BLaER1 (cell line): ENCODE measurements at regions not wholly inside any gene's neighbourhood (a gene's known extent, or its start where the extent isn't known, plus 50 kb on each side); places are given as distances from the start of the nearest gene placed in this dataset.

ENCODE experiments used
- H3K27ac ChIP-seq: shearing (Covaris generic); formaldehyde crosslinking; 2 replicates; pipeline ENCODE4 v1.8.1; 2022
- H3K27me3 ChIP-seq: shearing (Covaris generic); formaldehyde crosslinking; 2 replicates; pipeline ENCODE4 v1.8.1; 2022
- H3K36me3 ChIP-seq: shearing (Covaris generic); formaldehyde crosslinking; 2 replicates; pipeline ENCODE4 v1.8.1; 2022
- H3K4me1 ChIP-seq: shearing (Covaris generic); formaldehyde crosslinking; 2 replicates; pipeline ENCODE4 v1.8.1; 2022
- H3K4me2 ChIP-seq: shearing (Covaris generic); formaldehyde crosslinking; 2 replicates; pipeline ENCODE4 v1.8.1; 2022
- H3K4me3 ChIP-seq: shearing (Covaris generic); formaldehyde crosslinking; 2 replicates; pipeline ENCODE4 v1.8.1; 2022
- H3K9ac ChIP-seq: shearing (Covaris generic); formaldehyde crosslinking; 2 replicates; pipeline ENCODE4 v1.8.1; 2022
- H3K9me3 ChIP-seq: shearing (Covaris generic); formaldehyde crosslinking; 2 replicates; pipeline ENCODE4 v1.8.1; 2022
- H4K20me1 ChIP-seq: shearing (Covaris generic); formaldehyde crosslinking; 2 replicates; pipeline ENCODE4 v1.8.1; 2022
- Cebpa-rat ChIP-seq: shearing (Covaris generic); IDR thresholded peaks from 2 replicates; pipeline ENCODE4 v1.8.1; 2022

- peaks cover 13% of the 10 kb centered on the region; the same call in 1 of the 2 replicates for H3K9me3 ChIP-seq
- H3K9ac ChIP-seq, result no peak overlapping the region
- H3K4me2 ChIP-seq, result no peak overlapping the region
- H3K36me3 ChIP-seq, result no peaks in the 10 kb centered on the region
- peaks cover 15% of the 10 kb centered on the region for H3K4me1 ChIP-seq
- no peak for TF ChIP-seq Cebpa-rat
- H3K4me3 ChIP-seq, result no peak overlapping the region
- no peaks in the 10 kb centered on the region for H3K27me3 ChIP-seq
- no peak overlapping the region for H3K27ac ChIP-seq
- H4K20me1 ChIP-seq, result no peaks in the 10 kb centered on the region
Observed at GRCh38 chr1:244347942-244348341, 103.8 kb downstream of the ADSS2 start.

GRCh38 chr1:244349103-244349531 is 102.6 kb downstream of the ADSS2 start:
- Histone ChIP-seq H3K4me3 (no peak overlapping the region), H3K36me3 (no peaks in the 10 kb centered on the region), H3K9me3 (peaks cover 13% of the 10 kb centered on the region; the same call in 1 of the 2 replicates), H3K4me1 (peaks cover 9% of the 10 kb centered on the region), H4K20me1 (no peaks in the 10 kb centered on the region), H3K9ac (no peak overlapping the region), H3K27me3 (no peaks in the 10 kb centered on the region), H3K27ac (no peak overlapping the region), H3K4me2 (no peak overlapping the region)
- TF ChIP-seq Cebpa-rat, result no peak

- H3K9ac ChIP-seq, result no peak overlapping the region
- no peak overlapping the region for H3K4me2 ChIP-seq
- peaks cover 9% of the 10 kb centered on the region for H3K4me1 ChIP-seq
- TF ChIP-seq Cebpa-rat, result no peak
- H3K4me3 ChIP-seq, result no peak overlapping the region
- no peaks in the 10 kb centered on the region for H3K27me3 ChIP-seq
- H3K36me3 ChIP-seq, result no peaks in the 10 kb centered on the region
- H4K20me1 ChIP-seq, result no peaks in the 10 kb centered on the region
- H3K9me3 ChIP-seq, result peaks cover 13% of the 10 kb centered on the region; the same call in 1 of the 2 replicates
- no peak overlapping the region for H3K27ac ChIP-seq
Observed at GRCh38 chr1:244349581-244350001, 102.1 kb downstream of the ADSS2 start.

GRCh38 chr1:244350027-244350426 is 101.7 kb downstream of the ADSS2 start:
- H4K20me1 ChIP-seq, result no peaks in the 10 kb centered on the region
- H3K27ac ChIP-seq, result no peak overlapping the region
- H3K27me3 ChIP-seq, result no peaks in the 10 kb centered on the region
- peaks cover 9% of the 10 kb centered on the region for H3K4me1 ChIP-seq
- no peak overlapping the region for H3K4me3 ChIP-seq
- no peaks in the 10 kb centered on the region for H3K36me3 ChIP-seq
- H3K9me3 ChIP-seq, result peaks cover 13% of the 10 kb centered on the region; the same call in 1 of the 2 replicates
- H3K4me2 ChIP-seq, result no peak overlapping the region
- no peak overlapping the region for H3K9ac ChIP-seq
- no peak for TF ChIP-seq Cebpa-rat

- no peak overlapping the region for H3K27ac ChIP-seq
- no peaks in the 10 kb centered on the region for H3K9me3 ChIP-seq
- no peak overlapping the region for H3K9ac ChIP-seq
- H3K36me3 ChIP-seq, result no peaks in the 10 kb centered on the region
- no peak overlapping the region for H3K4me3 ChIP-seq
- peak overlapping the region; percentile 11 for H3K4me2 ChIP-seq
- peaks cover 9% of the 10 kb centered on the region for H3K4me1 ChIP-seq
- no peak for TF ChIP-seq Cebpa-rat
- H4K20me1 ChIP-seq, result no peaks in the 10 kb centered on the region
- H3K27me3 ChIP-seq, result no peaks in the 10 kb centered on the region
Observed at GRCh38 chr1:244352156-244352830, 99.4 kb downstream of the ADSS2 start.

GRCh38 chr1:244353551-244354091 is 98.1 kb downstream of the ADSS2 start:
- Histone ChIP-seq H3K4me3 (no peak overlapping the region), H3K4me1 (peaks cover 9% of the 10 kb centered on the region), H3K36me3 (no peaks in the 10 kb centered on the region), H3K9me3 (no peaks in the 10 kb centered on the region), H3K27ac (no peak overlapping the region), H3K4me2 (peak overlapping the region; percentile 5; the same call in 1 of the 2 replicates), H4K20me1 (no peaks in the 10 kb centered on the region), H3K27me3 (no peaks in the 10 kb centered on the region), H3K9ac (no peak overlapping the region)
- no peak for TF ChIP-seq Cebpa-rat

GRCh38 chr1:244354810-244355278 is 96.9 kb downstream of the ADSS2 start:
- H3K4me1 ChIP-seq, result peaks cover 9% of the 10 kb centered on the region
- no peak overlapping the region for H3K9ac ChIP-seq
- TF ChIP-seq Cebpa-rat, result no peak
- no peak overlapping the region for H3K4me2 ChIP-seq
- H3K27me3 ChIP-seq, result no peaks in the 10 kb centered on the region
- H3K4me3 ChIP-seq, result no peak overlapping the region
- H3K36me3 ChIP-seq, result no peaks in the 10 kb centered on the region
- no peaks in the 10 kb centered on the region for H4K20me1 ChIP-seq
- no peak overlapping the region for H3K27ac ChIP-seq
- no peaks in the 10 kb centered on the region for H3K9me3 ChIP-seq

GRCh38 chr1:244356376-244356775 is 95.3 kb downstream of the ADSS2 start:
- H3K36me3 ChIP-seq, result no peaks in the 10 kb centered on the region
- no peak overlapping the region for H3K9ac ChIP-seq
- TF ChIP-seq Cebpa-rat, result no peak
- H3K9me3 ChIP-seq, result no peaks in the 10 kb centered on the region
- H3K27ac ChIP-seq, result no peak overlapping the region
- H3K4me1 ChIP-seq, result peaks cover 9% of the 10 kb centered on the region
- no peaks in the 10 kb centered on the region for H3K27me3 ChIP-seq
- no peaks in the 10 kb centered on the region for H4K20me1 ChIP-seq
- no peak overlapping the region for H3K4me3 ChIP-seq
- no peak overlapping the region for H3K4me2 ChIP-seq
